GM10266 (cell line): ENCODE measurements at regions not wholly inside any gene's neighbourhood (a gene's known extent, or its start where the extent isn't known, plus 50 kb on each side); places are given as distances from the start of the nearest gene placed in this dataset.

Source experiments
- DNase-seq: peaks from one replicate; pipeline ENCODE4 v3.0.0; 2012; ENCODE audit errors: extremely low spot score
- CTCF ChIP-seq: IDR thresholded peaks from 2 replicates; pipeline ENCODE4 v1.5.1; 2012; ENCODE audit warnings: mild to moderate bottlenecking, low read depth; ENCODE audit not compliant: control insufficient read depth, insufficient read depth; ENCODE audit errors: missing control alignments

GRCh38 chr9:26559506-26559905 lies 333.1 kb downstream of the CAAP1 start:
- DNase-seq = no peak
- TF ChIP-seq CTCF = no peak

- TF ChIP-seq CTCF = no peak
- DNase-seq = no peak
Measured at GRCh38 chr9:26551971-26552370, 340.6 kb downstream of the CAAP1 start.

DNA sequence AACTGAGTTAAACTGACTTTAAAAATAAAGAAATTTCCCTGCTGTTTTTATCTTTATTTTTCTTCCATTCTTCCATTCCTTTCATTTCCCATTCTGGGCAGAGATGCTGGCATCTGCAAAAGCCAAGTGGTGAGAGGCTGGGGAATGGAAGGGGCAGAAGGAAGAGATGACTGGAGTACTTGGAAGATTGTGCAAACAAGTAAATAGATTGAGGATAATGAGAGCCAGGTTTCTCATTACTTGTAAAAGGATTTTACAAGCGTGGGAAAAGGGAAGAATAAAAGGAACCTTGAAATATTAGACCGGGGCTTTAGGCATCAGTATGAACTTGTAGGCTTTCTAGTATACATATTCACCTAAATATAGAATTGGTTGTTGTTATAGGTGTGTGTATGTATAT lies 341.2 kb downstream of the CAAP1 start:
- no peak for DNase-seq

DNA sequence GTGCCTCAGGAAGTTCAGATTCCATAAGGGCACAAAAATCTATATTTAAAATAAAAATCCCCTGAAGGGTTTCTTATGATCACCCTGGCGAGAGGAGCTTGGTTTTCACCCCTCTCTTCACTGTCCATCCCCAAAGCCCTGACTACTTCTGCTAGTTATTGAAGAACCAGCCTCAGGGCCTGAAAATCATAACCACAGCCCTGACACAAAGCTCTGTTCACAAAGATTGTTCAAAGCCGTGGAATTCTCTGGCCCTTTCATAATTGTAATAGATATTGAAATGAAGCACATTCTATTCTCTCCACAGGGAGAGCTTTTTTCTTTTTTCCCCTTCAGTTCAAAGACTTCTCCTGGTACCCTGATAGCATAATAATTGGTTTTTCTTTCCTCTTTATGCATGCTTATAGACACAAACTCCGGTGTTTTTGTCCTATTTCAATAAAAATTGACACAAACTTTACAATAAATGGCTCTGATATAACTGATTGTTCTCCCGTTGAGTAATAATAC lies 343.8 kb downstream of the CAAP1 start:
- DNase-seq = no peak
- no peak for TF ChIP-seq CTCF

More for the DNA sequence above, 341.2 kb downstream of the CAAP1 start:
- TF ChIP-seq CTCF = no peak

GRCh38 chr9:26539867-26540493 lies 352.6 kb downstream of the CAAP1 start:
- DNase-seq = no peak
- no peak for TF ChIP-seq CTCF

GRCh38 chr9:26537211-26537610 lies 355.4 kb downstream of the CAAP1 start:
- no peak for DNase-seq
- no peak for TF ChIP-seq CTCF

DNA sequence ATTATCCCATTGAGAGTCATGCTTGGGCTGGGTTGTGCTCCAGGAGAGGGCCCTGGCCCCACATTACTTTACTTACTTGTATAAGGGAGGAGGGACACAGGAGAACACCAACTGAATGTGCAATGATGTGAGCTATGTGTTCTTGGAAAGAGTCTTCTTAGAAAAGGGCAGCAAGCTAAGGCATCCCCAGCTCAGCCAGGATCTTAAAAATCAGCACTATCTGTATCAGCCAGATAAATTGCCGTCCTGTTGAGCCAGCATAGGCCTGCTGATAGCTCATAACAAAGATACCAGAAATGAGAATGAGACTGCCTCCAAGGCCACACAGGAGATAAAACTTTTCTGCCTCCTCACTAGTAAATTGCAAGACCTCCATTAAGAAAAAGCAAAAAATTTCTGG lies 357.5 kb downstream of the CAAP1 start:
- no peak for DNase-seq

More for the DNA sequence above, 357.5 kb downstream of the CAAP1 start:
- TF ChIP-seq CTCF = no peak
